Thoracic aorta (tissue), 2 donors: ENCODE measurements at regions not wholly inside any gene's neighbourhood (a gene's known extent, or its start where the extent isn't known, plus 50 kb on each side); places are given as distances from the start of the nearest gene placed in this dataset.

ENCODE experiments used
- ATAC-seq: fragments of 150-250 bp; one replicate; pipeline ENCODE4 v1.8.0; 2017; ENCODE audit warnings: low read depth; ENCODE audit not compliant: insufficient number of reproducible peaks, low FRiP score
- DNase-seq: peaks from one replicate; pipeline ENCODE4 v3.0.0-alpha.2; 2020; ENCODE audit warnings: low spot score
- H3K27ac ChIP-seq, 2 donors: fragments of 200-600 bp; sonication (generic); 1 replicate in 1 of 2; 2 replicates in 1 of 2; pipeline ENCODE4 v1.5.1; 2016; ENCODE audit warnings: mild to moderate bottlenecking in 2 of 2, moderate library complexity in 2 of 2
- H3K27me3 ChIP-seq: fragments of 200-600 bp; sonication (generic); replicated peaks from 2 replicates; pipeline ENCODE4 v1.6.0; 2016; ENCODE audit warnings: mild to moderate bottlenecking; ENCODE audit not compliant: insufficient read depth
- H3K36me3 ChIP-seq: fragments of 200-600 bp; sonication (generic); one replicate; pipeline ENCODE4 v1.5.1; 2016
- H3K4me1 ChIP-seq, 2 donors: fragments of 200-600 bp; sonication (generic); 1 replicate in 1 of 2; 2 replicates in 1 of 2; pipeline versions ENCODE4 v1.5.1 to v1.6.0; 2016; ENCODE audit warnings: low read depth in 2 of 2, mild to moderate bottlenecking in 1 of 2; ENCODE audit not compliant: control insufficient read depth in 1 of 2
- H3K4me3 ChIP-seq: fragments of 200-600 bp; sonication (generic); 2 replicates; pipeline ENCODE4 v1.5.1; 2016; ENCODE audit warnings: mild to moderate bottlenecking
- H3K9me3 ChIP-seq: fragments of 200-600 bp; sonication (generic); 2 replicates; pipeline ENCODE4 v1.5.1; 2016
- CTCF ChIP-seq: fragments of 200-600 bp; sonication (generic); IDR thresholded peaks from one replicate; pipeline ENCODE4 v1.5.1; 2019; ENCODE audit warnings: antibody characterized with exemption

DNA sequence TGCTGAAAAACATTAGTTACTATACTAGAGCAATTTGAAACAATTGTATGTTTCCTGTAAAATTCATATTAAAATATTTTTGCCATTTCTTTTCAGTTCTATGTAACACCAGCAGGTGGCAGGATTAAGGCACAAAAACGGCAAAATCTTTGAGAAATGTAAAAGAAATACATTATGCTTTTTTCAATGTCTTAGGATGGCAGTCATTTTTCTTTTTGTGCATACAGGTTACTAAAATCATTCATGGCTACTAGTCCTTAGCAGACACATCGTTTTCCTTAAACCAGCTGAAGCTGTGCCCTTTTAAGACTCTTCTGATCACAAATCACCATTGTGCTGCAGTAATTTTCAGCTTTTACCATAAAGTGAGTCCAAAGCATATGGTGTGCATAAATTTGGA is 800.7 kb upstream of the SLITRK5 start:
- H3K27ac ChIP-seq: no peak overlapping the region
- ATAC-seq (no peak), DNase-seq (no peak)
- H3K9me3 ChIP-seq: no peaks in the 10 kb centered on the region
- no peaks in the 10 kb centered on the region for H3K27me3 ChIP-seq
- no peaks in the 10 kb centered on the region for H3K4me1 ChIP-seq
- TF ChIP-seq CTCF: peak; percentile 44
- no peaks in the 10 kb centered on the region for H3K36me3 ChIP-seq
- no peak overlapping the region for H3K4me3 ChIP-seq

DNA sequence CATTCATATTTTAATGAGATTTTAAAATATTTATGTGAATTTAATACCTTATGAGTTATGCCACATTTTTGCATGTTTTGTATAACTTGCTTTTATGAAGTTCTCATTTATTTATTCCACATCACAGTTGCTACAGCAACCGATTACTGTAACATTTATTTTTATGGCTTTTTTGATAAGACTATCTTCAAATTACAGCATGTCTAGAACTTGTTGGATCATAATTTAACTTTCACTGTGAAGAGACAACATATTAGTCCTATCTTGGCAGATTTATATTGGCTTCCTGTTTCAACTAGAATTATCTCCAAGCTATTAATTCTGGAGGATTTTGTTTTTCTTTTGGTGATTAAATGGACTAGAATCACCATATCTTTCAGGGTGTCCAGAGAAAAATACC is 793.7 kb upstream of the SLITRK5 start:
- H3K27ac ChIP-seq: no peak overlapping the region
- TF ChIP-seq CTCF: no peak
- no peak for ATAC-seq
- H3K36me3 ChIP-seq: no peaks in the 10 kb centered on the region
- DNase-seq: no peak
- H3K9me3 ChIP-seq: no peaks in the 10 kb centered on the region
- no peaks in the 10 kb centered on the region for H3K4me1 ChIP-seq
- H3K4me3 ChIP-seq: no peak overlapping the region
- no peaks in the 10 kb centered on the region for H3K27me3 ChIP-seq

GRCh38 chr13:86878781-86879180 is 792.4 kb upstream of the SLITRK5 start:
- no peak for DNase-seq
- Histone ChIP-seq H3K27ac (no peak overlapping the region), H3K27me3 (no peaks in the 10 kb centered on the region), H3K36me3 (no peaks in the 10 kb centered on the region), H3K4me1 (no peaks in the 10 kb centered on the region), H3K9me3 (no peaks in the 10 kb centered on the region), H3K4me3 (no peak overlapping the region)
- no peak for ATAC-seq
- TF ChIP-seq CTCF: no peak

DNA sequence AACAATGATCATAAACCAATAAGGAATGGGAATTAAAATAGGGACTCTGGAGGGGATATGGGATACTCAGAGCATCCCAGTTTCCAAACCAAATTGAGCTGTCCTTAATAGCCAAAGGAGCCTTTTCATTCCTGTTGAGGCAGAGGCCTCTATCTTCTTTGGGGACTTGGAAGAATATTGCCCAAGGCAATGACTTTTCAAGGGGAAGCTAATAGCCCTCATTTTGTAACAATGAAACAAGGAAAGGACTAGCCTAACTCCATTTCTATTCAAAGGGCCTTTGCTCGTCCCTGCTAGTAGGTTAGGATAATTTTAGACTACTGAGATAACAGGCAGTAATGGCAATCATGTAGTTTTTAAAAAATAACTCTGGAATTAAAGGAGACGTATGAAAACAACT is 789.8 kb upstream of the SLITRK5 start:
- Histone ChIP-seq H3K27me3 (no peaks in the 10 kb centered on the region), H3K9me3 (no peaks in the 10 kb centered on the region), H3K27ac (no peak overlapping the region), H3K36me3 (no peaks in the 10 kb centered on the region), H3K4me1 (no peaks in the 10 kb centered on the region), H3K4me3 (no peak overlapping the region)
- no peak for DNase-seq
- no peak for ATAC-seq
- no peak for TF ChIP-seq CTCF

DNA sequence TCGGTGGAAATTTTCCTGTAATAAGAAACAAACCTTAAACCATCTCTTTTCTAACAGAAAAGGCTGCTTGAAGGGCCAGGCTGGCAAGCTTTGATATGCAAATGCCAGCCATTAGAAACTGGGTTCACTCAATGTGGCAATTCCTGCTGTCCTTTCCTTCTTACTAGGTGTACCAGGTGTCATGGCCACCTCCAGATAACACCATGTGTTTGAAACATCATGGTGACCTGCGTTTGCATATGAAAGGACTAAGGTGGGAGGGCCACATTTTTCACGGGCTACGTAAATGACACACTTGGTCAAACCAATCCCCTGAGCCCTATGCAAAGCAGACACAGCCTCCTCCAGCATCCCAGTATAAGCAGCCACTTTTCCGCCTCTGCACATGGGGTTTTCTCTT is 789.1 kb upstream of the SLITRK5 start:
- no peak for DNase-seq
- Histone ChIP-seq H3K4me3 (no peak overlapping the region), H3K4me1 (no peaks in the 10 kb centered on the region), H3K27me3 (no peaks in the 10 kb centered on the region), H3K36me3 (no peaks in the 10 kb centered on the region), H3K9me3 (no peaks in the 10 kb centered on the region), H3K27ac (no peak overlapping the region)
- no peak for ATAC-seq
- no peak for TF ChIP-seq CTCF
